ENCODE measurements at regions not wholly inside any gene's neighbourhood (a gene's known extent, or its start where the extent isn't known, plus 50 kb on each side); places are given as distances from the start of the nearest gene placed in this dataset.
"Not testable (repeated sequence)": the region's sequence is repeated elsewhere in the genome, so short reads cannot be mapped to it uniquely, and the experiment has no call there.

- DNase-seq = no peak
Measured at GRCh38 chr12:131290255-131290959, 336.7 kb downstream of the ADGRD1 start.

GRCh38 chr12:131293071-131294015 lies 339.6 kb downstream of the ADGRD1 start:
- DNase-seq = not testable (repeated sequence)

- DNase-seq = not testable (repeated sequence)
Measured at GRCh38 chr12:131294716-131295115, 341.0 kb downstream of the ADGRD1 start.

- not testable (repeated sequence) for DNase-seq
Measured at GRCh38 chr12:131295117-131295516, 341.4 kb downstream of the ADGRD1 start.

GRCh38 chr12:131295559-131295958 lies 341.9 kb downstream of the ADGRD1 start:
- not testable (repeated sequence) for DNase-seq

- not testable (repeated sequence) for DNase-seq
Measured at GRCh38 chr12:131296136-131296535, 342.4 kb downstream of the ADGRD1 start.

- DNase-seq = not testable (repeated sequence)
Measured at GRCh38 chr12:131296651-131297050, 342.9 kb downstream of the ADGRD1 start.

GRCh38 chr12:131298526-131299369 lies 345.0 kb downstream of the ADGRD1 start:
- not testable (repeated sequence) for DNase-seq

- DNase-seq = not testable (repeated sequence)
Measured at GRCh38 chr12:131299370-131299701, 345.6 kb downstream of the ADGRD1 start.

- not testable (repeated sequence) for DNase-seq
Measured at GRCh38 chr12:131303576-131303975, 349.9 kb downstream of the ADGRD1 start.

- not testable (repeated sequence) for DNase-seq
Measured at GRCh38 chr12:131304642-131305041, 350.9 kb downstream of the ADGRD1 start.

- no peak for DNase-seq
Measured at GRCh38 chr12:131309700-131310099, 356.0 kb downstream of the ADGRD1 start.

GRCh38 chr12:131310227-131310969 lies 356.7 kb downstream of the ADGRD1 start:
- DNase-seq = not testable (repeated sequence)

GRCh38 chr12:131311279-131311722 lies 357.6 kb downstream of the ADGRD1 start:
- peak in 1 of 2 donors; percentile 32 for DNase-seq

GRCh38 chr12:131311764-131312163 lies 358.1 kb downstream of the ADGRD1 start:
- DNase-seq = no peak

GRCh38 chr12:131312382-131312781 lies 358.7 kb downstream of the ADGRD1 start:
- not testable (repeated sequence) for DNase-seq

GRCh38 chr12:131312793-131313545 lies 359.3 kb downstream of the ADGRD1 start:
- no peak for DNase-seq

GRCh38 chr12:131313635-131314034 lies 359.9 kb downstream of the ADGRD1 start:
- DNase-seq = no peak

GRCh38 chr12:131314524-131315090 lies 360.9 kb downstream of the ADGRD1 start:
- DNase-seq = no peak

- no peak for DNase-seq
Measured at GRCh38 chr12:131315601-131316000, 361.9 kb downstream of the ADGRD1 start.

GRCh38 chr12:131316388-131316787 lies 362.7 kb downstream of the ADGRD1 start:
- no peak for DNase-seq
